Vagina (tissue), 2 donors: ENCODE measurements at regions not wholly inside any gene's neighbourhood (a gene's known extent, or its start where the extent isn't known, plus 50 kb on each side); places are given as distances from the start of the nearest gene placed in this dataset.

Source experiments
- DNase-seq, 2 donors: peaks; one replicate each; pipeline ENCODE4 v3.0.0-alpha.2; 2017; ENCODE audit errors: extremely low spot score in 2 of 2
- H3K27ac ChIP-seq: fragments of 200-600 bp; sonication (generic); one replicate; pipeline ENCODE4 v1.5.1; 2019
- H3K27me3 ChIP-seq: fragments of 200-600 bp; sonication (generic); one replicate; pipeline ENCODE4 v1.5.1; 2019
- H3K36me3 ChIP-seq, 2 donors: fragments of 200-600 bp; sonication (generic); one replicate each; pipeline ENCODE4 v1.5.1; 2017 to 2019
- H3K4me1 ChIP-seq: fragments of 200-600 bp; sonication (generic); one replicate; pipeline ENCODE4 v1.5.1; 2019
- H3K4me3 ChIP-seq, 2 donors: fragments of 200-600 bp; sonication (generic); 1 replicate in 1 of 2; 2 replicates in 1 of 2; pipeline ENCODE4 v1.5.1; 2016 to 2019
- H3K9me3 ChIP-seq: fragments of 200-600 bp; sonication (generic); one replicate; pipeline ENCODE4 v1.5.1; 2019
- CTCF ChIP-seq, 3 experiments: fragments of 450-650 bp in 2 of 3; fragments of 200-600 bp in 1 of 3; sonication (generic) in 1 of 3; IDR thresholded peaks; one replicate each; pipeline ENCODE4 v1.5.1; 2017 to 2019; ENCODE audit warnings: antibody characterized with exemption in 3 of 3, mild to moderate bottlenecking in 2 of 3, moderate library complexity in 2 of 3
- POLR2A ChIP-seq, 2 donors: fragments of 450-650 bp; IDR thresholded peaks; one replicate each; pipeline ENCODE4 v1.6.1; 2017; ENCODE audit warnings: antibody characterized with exemption in 2 of 2, mild to moderate bottlenecking in 2 of 2, moderate library complexity in 2 of 2
- POLR2AphosphoS5 ChIP-seq, 2 donors: sonication (generic); formaldehyde crosslinking; IDR thresholded peaks; one replicate each; pipeline ENCODE4 v1.9.0; 2017; ENCODE audit warnings: antibody characterized with exemption in 2 of 2, mild to moderate bottlenecking in 2 of 2, low read depth in 1 of 2; ENCODE audit not compliant: insufficient read depth in 1 of 2
- intact Hi-C: fragments of 100-400 bp; cut with DNase I; formaldehyde crosslinking; loops from one replicate; pipeline ENCODE4 v1.15.1; 2023

- TF ChIP-seq POLR2AphosphoS5 (IDR thresholded peaks at IDR 0.05; ENCODE audit: insufficient read depth in 1 of 2, low read depth in 1 of 2) (no peak), CTCF (IDR thresholded peaks at IDR 0.05) (no peak), POLR2A (IDR thresholded peaks at IDR 0.05) (no peak)
- no peaks in the 10 kb centered on the region for H3K9me3 ChIP-seq
- H3K27me3 ChIP-seq = no peaks in the 10 kb centered on the region
- intact Hi-C loops = no loop called here
- DNase-seq = no peak
- H3K27ac ChIP-seq = no peak overlapping the region
- no peaks in the 10 kb centered on the region for H3K4me1 ChIP-seq
- H3K4me3 ChIP-seq = no peak overlapping the region
- H3K36me3 ChIP-seq = no peaks in the 10 kb centered on the region
Observed at GRCh38 chr7:84847790-84848189, 339.1 kb downstream of the SEMA3D start.

- intact Hi-C loops = no loop called here
- no peaks in the 10 kb centered on the region for H3K9me3 ChIP-seq
- no peak for DNase-seq
- TF ChIP-seq CTCF (IDR thresholded peaks at IDR 0.05) (no peak), POLR2A (IDR thresholded peaks at IDR 0.05) (no peak), POLR2AphosphoS5 (IDR thresholded peaks at IDR 0.05; ENCODE audit: insufficient read depth in 1 of 2, low read depth in 1 of 2) (no peak)
- no peaks in the 10 kb centered on the region for H3K27me3 ChIP-seq
- H3K27ac ChIP-seq = no peak overlapping the region
- H3K4me1 ChIP-seq = no peaks in the 10 kb centered on the region
- no peak overlapping the region for H3K4me3 ChIP-seq
- no peaks in the 10 kb centered on the region for H3K36me3 ChIP-seq
Observed at GRCh38 chr7:84847038-84847437, 339.8 kb downstream of the SEMA3D start.

GRCh38 chr7:84845971-84846370 lies 340.9 kb downstream of the SEMA3D start:
- Histone ChIP-seq H3K27me3 (no peaks in the 10 kb centered on the region), H3K36me3 (no peaks in the 10 kb centered on the region), H3K9me3 (no peaks in the 10 kb centered on the region), H3K4me1 (no peaks in the 10 kb centered on the region), H3K4me3 (no peak overlapping the region), H3K27ac (no peak overlapping the region)
- DNase-seq = no peak
- intact Hi-C loops = no loop called here
- TF ChIP-seq POLR2AphosphoS5 (IDR thresholded peaks at IDR 0.05; ENCODE audit: insufficient read depth in 1 of 2, low read depth in 1 of 2) (no peak), POLR2A (IDR thresholded peaks at IDR 0.05) (no peak), CTCF (IDR thresholded peaks at IDR 0.05) (no peak)

GRCh38 chr7:84844771-84845170 lies 342.1 kb downstream of the SEMA3D start:
- TF ChIP-seq POLR2A (IDR thresholded peaks at IDR 0.05) = no peak
- TF ChIP-seq CTCF (IDR thresholded peaks at IDR 0.05) = no peak
- TF ChIP-seq POLR2AphosphoS5 (IDR thresholded peaks at IDR 0.05; ENCODE audit: insufficient read depth in 1 of 2, low read depth in 1 of 2) = no peak
- intact Hi-C loops = no loop called here
- DNase-seq = no peak
- Histone ChIP-seq H3K9me3 (no peaks in the 10 kb centered on the region), H3K27ac (no peak overlapping the region), H3K27me3 (no peaks in the 10 kb centered on the region), H3K4me3 (no peak overlapping the region), H3K36me3 (no peaks in the 10 kb centered on the region), H3K4me1 (no peaks in the 10 kb centered on the region)

- Histone ChIP-seq H3K9me3 (no peaks in the 10 kb centered on the region), H3K27ac (no peak overlapping the region), H3K36me3 (no peaks in the 10 kb centered on the region), H3K4me1 (no peaks in the 10 kb centered on the region), H3K4me3 (no peak overlapping the region), H3K27me3 (no peaks in the 10 kb centered on the region)
- TF ChIP-seq CTCF (IDR thresholded peaks at IDR 0.05) = no peak
- no peak for TF ChIP-seq POLR2A (IDR thresholded peaks at IDR 0.05)
- TF ChIP-seq POLR2AphosphoS5 (IDR thresholded peaks at IDR 0.05; ENCODE audit: insufficient read depth in 1 of 2, low read depth in 1 of 2) = no peak
- intact Hi-C loops = no loop called here
- no peak for DNase-seq
Observed at GRCh38 chr7:84841809-84842208, 345.0 kb downstream of the SEMA3D start.
